ENCODE measurements at regions not wholly inside any gene's neighbourhood (a gene's known extent, or its start where the extent isn't known, plus 50 kb on each side); places are given as distances from the start of the nearest gene placed in this dataset.

- TF ChIP-seq YY1 (IDR thresholded peaks at IDR 0.05; ENCODE audit: extremely low read depth, insufficient replicate concordance, low read depth, low read length) = no peak
- TF ChIP-seq TCF7L2 (IDR thresholded peaks at IDR 0.05; ENCODE audit: borderline replicate concordance, extremely low read depth, insufficient read depth, insufficient read length) = no peak
- TF ChIP-seq, protein P1, sequence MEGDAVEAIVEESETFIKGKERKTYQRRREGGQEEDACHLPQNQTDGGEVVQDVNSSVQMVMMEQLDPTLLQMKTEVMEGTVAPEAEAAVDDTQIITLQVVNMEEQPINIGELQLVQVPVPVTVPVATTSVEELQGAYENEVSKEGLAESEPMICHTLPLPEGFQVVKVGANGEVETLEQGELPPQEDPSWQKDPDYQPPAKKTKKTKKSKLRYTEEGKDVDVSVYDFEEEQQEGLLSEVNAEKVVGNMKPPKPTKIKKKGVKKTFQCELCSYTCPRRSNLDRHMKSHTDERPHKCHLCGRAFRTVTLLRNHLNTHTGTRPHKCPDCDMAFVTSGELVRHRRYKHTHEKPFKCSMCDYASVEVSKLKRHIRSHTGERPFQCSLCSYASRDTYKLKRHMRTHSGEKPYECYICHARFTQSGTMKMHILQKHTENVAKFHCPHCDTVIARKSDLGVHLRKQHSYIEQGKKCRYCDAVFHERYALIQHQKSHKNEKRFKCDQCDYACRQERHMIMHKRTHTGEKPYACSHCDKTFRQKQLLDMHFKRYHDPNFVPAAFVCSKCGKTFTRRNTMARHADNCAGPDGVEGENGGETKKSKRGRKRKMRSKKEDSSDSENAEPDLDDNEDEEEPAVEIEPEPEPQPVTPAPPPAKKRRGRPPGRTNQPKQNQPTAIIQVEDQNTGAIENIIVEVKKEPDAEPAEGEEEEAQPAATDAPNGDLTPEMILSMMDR (IDR thresholded peaks at IDR 0.05 in 2 of 3, conservative IDR thresholded peaks at IDR 0.05 in 1 of 3; ENCODE audit: borderline replicate concordance in 1 of 3, insufficient read depth in 1 of 3, low read depth in 2 of 3, low read length in 2 of 3) = no peak
- TF ChIP-seq SIN3A (IDR thresholded peaks at IDR 0.05; ENCODE audit: low read depth) = no peak
- no peak for TF ChIP-seq SRF (IDR thresholded peaks at IDR 0.05; ENCODE audit: low read depth)
- no peak for TF ChIP-seq CEBPB (IDR thresholded peaks at IDR 0.05; ENCODE audit: low read depth)
- H3K36me3 ChIP-seq (ENCODE audit: control insufficient read depth in 1 of 2, insufficient read depth in 2 of 2, low read length in 2 of 2) = no peaks in the 10 kb centered on the region
- H3K4me3 ChIP-seq (replicated peaks in 1 of 2; ENCODE audit: low read depth in 1 of 2, low read length in 2 of 2) = no peak overlapping the region
- no peaks in the 10 kb centered on the region for H4K20me1 ChIP-seq (ENCODE audit: insufficient read depth)
- CTCF ChIA-PET = no interaction called here
- no peaks in the 10 kb centered on the region for H3K4me1 ChIP-seq (ENCODE audit: control insufficient read depth in 1 of 2, insufficient read depth in 2 of 2, low read length in 2 of 2)
- intact Hi-C loops (cut with micrococcal nuclease) = no loop called here
- no peaks in the 10 kb centered on the region for H3K9me3 ChIP-seq (ENCODE audit: control insufficient read depth in 1 of 2, insufficient read depth in 1 of 2, low read depth in 1 of 2, low read length in 2 of 2)
- no peak overlapping the region for H3K27ac ChIP-seq (ENCODE audit: low read depth, low read length)
- no peak overlapping the region for H3K9ac ChIP-seq (ENCODE audit: low read length)
- H3K9me2 ChIP-seq (ENCODE audit: insufficient read depth) = no peaks in the 10 kb centered on the region
- RAD21 ChIA-PET (ENCODE audit: low non-redundant PET in 1 of 2, low total read pairs in 2 of 2, uncharacterized antibody in 2 of 2, unreplicated experiment in 2 of 2) = no interaction called here
- no peak overlapping the region for H2AFZ ChIP-seq (ENCODE audit: low read depth, low read length, poor library complexity, severe bottlenecking)
- no peaks in the 10 kb centered on the region for H3K27me3 ChIP-seq (ENCODE audit: insufficient read depth, low read length)
- BruUV-seq (replicated peaks) = no TSS peak
- DNase-seq (ENCODE audit: low read depth, low spot score) = no peak
- ATAC-seq = no peak
- H3K4me2 ChIP-seq (ENCODE audit: low read length) = no peak overlapping the region
- POLR2A ChIA-PET = no interaction called here
- H3K79me2 ChIP-seq (ENCODE audit: insufficient read depth, low read length) = no peaks in the 10 kb centered on the region
These were observed 259.3 kb downstream of the ADAMTS20 start for GRCh38 chr12:43292699-43293098.

DNA sequence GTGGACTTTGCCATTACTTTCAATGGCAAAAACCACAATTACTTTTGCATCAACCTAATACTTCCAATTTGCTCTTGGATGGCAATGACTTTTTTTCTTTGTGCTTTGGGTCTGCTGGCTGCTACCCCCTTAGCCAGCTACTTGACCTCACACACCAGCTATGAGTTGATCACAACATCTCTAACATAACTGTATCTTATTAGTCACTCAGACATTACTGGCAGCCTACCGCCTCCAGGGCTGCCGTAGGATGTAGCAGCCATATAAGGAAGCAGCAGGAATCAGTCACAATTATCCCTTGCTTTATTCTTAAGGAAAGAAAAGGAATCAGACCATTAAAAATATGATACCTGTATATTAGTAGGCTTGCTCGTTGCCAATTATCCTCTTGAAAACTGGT, 260.5 kb downstream of the ADAMTS20 start:
- Histone ChIP-seq H3K4me1 (ENCODE audit: control insufficient read depth in 1 of 2, insufficient read depth in 2 of 2, low read length in 2 of 2) (no peaks in the 10 kb centered on the region), H3K79me2 (ENCODE audit: insufficient read depth, low read length) (no peaks in the 10 kb centered on the region), H3K36me3 (ENCODE audit: control insufficient read depth in 1 of 2, insufficient read depth in 2 of 2, low read length in 2 of 2) (no peaks in the 10 kb centered on the region), H2AFZ (ENCODE audit: low read depth, low read length, poor library complexity, severe bottlenecking) (no peak overlapping the region), H3K9me2 (ENCODE audit: insufficient read depth) (no peaks in the 10 kb centered on the region), H3K4me2 (ENCODE audit: low read length) (no peak overlapping the region), H3K9me3 (ENCODE audit: control insufficient read depth in 1 of 2, insufficient read depth in 1 of 2, low read depth in 1 of 2, low read length in 2 of 2) (no peaks in the 10 kb centered on the region), H4K20me1 (ENCODE audit: insufficient read depth) (no peaks in the 10 kb centered on the region), H3K27ac (ENCODE audit: low read depth, low read length) (no peak overlapping the region), H3K9ac (ENCODE audit: low read length) (no peak overlapping the region), H3K4me3 (replicated peaks in 1 of 2; ENCODE audit: low read depth in 1 of 2, low read length in 2 of 2) (no peak overlapping the region), H3K27me3 (ENCODE audit: insufficient read depth, low read length) (no peaks in the 10 kb centered on the region)
- CTCF ChIA-PET = no interaction called here
- POLR2A ChIA-PET = no interaction called here
- ATAC-seq = no peak
- intact Hi-C loops (cut with micrococcal nuclease) = no loop called here
- no TSS peak for BruUV-seq (replicated peaks)
- RAD21 ChIA-PET (ENCODE audit: low non-redundant PET in 1 of 2, low total read pairs in 2 of 2, uncharacterized antibody in 2 of 2, unreplicated experiment in 2 of 2) = no interaction called here
- DNase-seq (ENCODE audit: low read depth, low spot score) = no peak
- no peak for TF ChIP-seq ZFX (IDR thresholded peaks at IDR 0.05)
- TF ChIP-seq SRF (IDR thresholded peaks at IDR 0.05; ENCODE audit: low read depth) = no peak
- TF ChIP-seq, protein P1 (IDR thresholded peaks at IDR 0.05 in 2 of 3, conservative IDR thresholded peaks at IDR 0.05 in 1 of 3; ENCODE audit: borderline replicate concordance in 1 of 3, insufficient read depth in 1 of 3, low read depth in 2 of 3, low read length in 2 of 3) = no peak
- no peak for TF ChIP-seq POLR2AphosphoS5 (IDR thresholded peaks at IDR 0.05; ENCODE audit: low read depth, low read length)
- TF ChIP-seq JUND (IDR thresholded peaks at IDR 0.05) = no peak
- TF ChIP-seq POLR2A (IDR thresholded peaks at IDR 0.05; ENCODE audit: borderline replicate concordance, extremely low read depth, insufficient read depth, insufficient read length) = no peak
- no peak for TF ChIP-seq FOSL1 (IDR thresholded peaks at IDR 0.05; ENCODE audit: low read depth)
- no peak for TF ChIP-seq CEBPB (IDR thresholded peaks at IDR 0.05; ENCODE audit: low read depth)
- no peak for TF ChIP-seq EZH2phosphoT487 (IDR thresholded peaks at IDR 0.05; ENCODE audit: borderline replicate concordance)
- TF ChIP-seq EZH2 (IDR thresholded peaks at IDR 0.05) = no peak
- TF ChIP-seq, protein P2, sequence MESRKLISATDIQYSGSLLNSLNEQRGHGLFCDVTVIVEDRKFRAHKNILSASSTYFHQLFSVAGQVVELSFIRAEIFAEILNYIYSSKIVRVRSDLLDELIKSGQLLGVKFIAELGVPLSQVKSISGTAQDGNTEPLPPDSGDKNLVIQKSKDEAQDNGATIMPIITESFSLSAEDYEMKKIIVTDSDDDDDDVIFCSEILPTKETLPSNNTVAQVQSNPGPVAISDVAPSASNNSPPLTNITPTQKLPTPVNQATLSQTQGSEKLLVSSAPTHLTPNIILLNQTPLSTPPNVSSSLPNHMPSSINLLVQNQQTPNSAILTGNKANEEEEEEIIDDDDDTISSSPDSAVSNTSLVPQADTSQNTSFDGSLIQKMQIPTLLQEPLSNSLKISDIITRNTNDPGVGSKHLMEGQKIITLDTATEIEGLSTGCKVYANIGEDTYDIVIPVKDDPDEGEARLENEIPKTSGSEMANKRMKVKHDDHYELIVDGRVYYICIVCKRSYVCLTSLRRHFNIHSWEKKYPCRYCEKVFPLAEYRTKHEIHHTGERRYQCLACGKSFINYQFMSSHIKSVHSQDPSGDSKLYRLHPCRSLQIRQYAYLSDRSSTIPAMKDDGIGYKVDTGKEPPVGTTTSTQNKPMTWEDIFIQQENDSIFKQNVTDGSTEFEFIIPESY (IDR thresholded peaks at IDR 0.05; ENCODE audit: extremely low read depth, insufficient replicate concordance, low read length) = no peak
- TF ChIP-seq, protein P3, sequence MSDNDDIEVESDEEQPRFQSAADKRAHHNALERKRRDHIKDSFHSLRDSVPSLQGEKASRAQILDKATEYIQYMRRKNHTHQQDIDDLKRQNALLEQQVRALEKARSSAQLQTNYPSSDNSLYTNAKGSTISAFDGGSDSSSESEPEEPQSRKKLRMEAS (IDR thresholded peaks at IDR 0.05) = no peak
